SK-N-SH treated with all-trans-retinoic acid at 6 μM for 48 hours (cell line): ENCODE measurements at regions not wholly inside any gene's neighbourhood (a gene's known extent, or its start where the extent isn't known, plus 50 kb on each side); places are given as distances from the start of the nearest gene placed in this dataset.

ENCODE experiments used
- ATAC-seq: fragments of 200-7000 bp; cut with Tn5 transposase; 3 replicates; pipeline ENCODE4 v1.9.1; 2020; ENCODE audit warnings: mild to moderate bottlenecking, moderate library complexity
- ARNTL ChIP-seq: fragments of 450-650 bp; formaldehyde crosslinking; IDR thresholded peaks from 2 replicates; pipeline ENCODE4 v1.5.0; 2020; ENCODE audit warnings: low read depth, mild to moderate bottlenecking, moderate library complexity, borderline replicate concordance
- BACH2 ChIP-seq: fragments of 250-450 bp; sonication (Bioruptor Pico); IDR thresholded peaks from 2 replicates; pipeline ENCODE4 v1.9.0; 2021; ENCODE audit warnings: mild to moderate bottlenecking, borderline replicate concordance
- CSDC2 ChIP-seq: fragments of 250-450 bp; sonication (Bioruptor Pico); IDR thresholded peaks from 2 replicates; pipeline ENCODE4 v1.5.0; 2020; ENCODE audit warnings: mild to moderate bottlenecking, moderate library complexity
- GLIS3 ChIP-seq: fragments of 250-450 bp; sonication (Bioruptor Pico); IDR thresholded peaks from 2 replicates; pipeline ENCODE4 v1.5.0; 2020; ENCODE audit warnings: mild to moderate bottlenecking, moderate library complexity
- ISL1 ChIP-seq: fragments of 250-450 bp; sonication (Bioruptor Pico); IDR thresholded peaks from 2 replicates; pipeline ENCODE4 v2.1.2; 2022; ENCODE audit warnings: mild to moderate bottlenecking, moderate library complexity
- OSR1 ChIP-seq: fragments of 250-450 bp; sonication (Bioruptor Pico); IDR thresholded peaks from 2 replicates; pipeline ENCODE4 v1.8.0; 2022; ENCODE audit warnings: moderate library complexity, mild to moderate bottlenecking, inconsistent platforms
- PPARA ChIP-seq: fragments of 250-450 bp; sonication (Bioruptor Pico); IDR thresholded peaks from 2 replicates; pipeline ENCODE4 v1.5.0; 2020; ENCODE audit warnings: mild to moderate bottlenecking, borderline replicate concordance
- RARB ChIP-seq: fragments of 250-450 bp; sonication (Bioruptor Pico); IDR thresholded peaks from 2 replicates; pipeline ENCODE4 v1.8.0; 2021; ENCODE audit warnings: mild to moderate bottlenecking, moderate library complexity
- SNAI2 ChIP-seq: fragments of 250-450 bp; sonication (Bioruptor Pico); IDR thresholded peaks from 2 replicates; pipeline ENCODE4 v1.5.0; 2020; ENCODE audit warnings: mild to moderate bottlenecking, moderate library complexity
- TCF4 ChIP-seq: fragments of 250-450 bp; sonication (Bioruptor Pico); IDR thresholded peaks from 2 replicates; pipeline ENCODE4 v1.8.0; 2021; ENCODE audit warnings: mild to moderate bottlenecking, moderate library complexity, borderline replicate concordance
- TOX ChIP-seq: fragments of 250-450 bp; sonication (Bioruptor Pico); IDR thresholded peaks from 2 replicates; pipeline ENCODE4 v1.8.0; 2021; ENCODE audit warnings: mild to moderate bottlenecking, moderate library complexity, borderline replicate concordance
- ZC3H10 ChIP-seq: fragments of 250-450 bp; sonication (Bioruptor Pico); IDR thresholded peaks from 2 replicates; pipeline ENCODE4 v1.5.1; 2021; ENCODE audit warnings: mild to moderate bottlenecking, moderate library complexity
- ZFP3 ChIP-seq: fragments of 250-450 bp; sonication (Bioruptor Pico); IDR thresholded peaks from 2 replicates; pipeline ENCODE4 v1.5.0; 2020; ENCODE audit warnings: mild to moderate bottlenecking, moderate library complexity
- ZFP30 ChIP-seq: fragments of 450-650 bp; formaldehyde crosslinking; IDR thresholded peaks from 2 replicates; pipeline ENCODE4 v1.5.0; 2022; ENCODE audit warnings: mild to moderate bottlenecking, moderate library complexity
- ZNF565 ChIP-seq: fragments of 450-650 bp; formaldehyde crosslinking; conservative IDR thresholded peaks from 2 replicates; pipeline ENCODE4 v1.5.0; 2020; ENCODE audit warnings: low read depth, mild to moderate bottlenecking, moderate library complexity
- ZNF70 ChIP-seq: fragments of 450-650 bp; formaldehyde crosslinking; IDR thresholded peaks from 2 replicates; pipeline ENCODE4 v1.5.0; 2020; ENCODE audit warnings: mild to moderate bottlenecking, moderate library complexity
- ZNF8 ChIP-seq: fragments of 450-650 bp; formaldehyde crosslinking; IDR thresholded peaks from 2 replicates; pipeline ENCODE4 v1.5.0; 2020; ENCODE audit warnings: mild to moderate bottlenecking, moderate library complexity
- TF ChIP-seq, protein P1 (sequence below): fragments of 250-450 bp; sonication (Bioruptor Pico); IDR thresholded peaks from 2 replicates; pipeline ENCODE4 v1.8.0; 2020; ENCODE audit warnings: mild to moderate bottlenecking, moderate library complexity, borderline replicate concordance
- TF ChIP-seq, protein P2 (sequence below): fragments of 250-450 bp; sonication (Bioruptor Pico); IDR thresholded peaks from 2 replicates; pipeline ENCODE4 v1.8.0; 2021; ENCODE audit warnings: low read depth, mild to moderate bottlenecking, moderate library complexity, borderline replicate concordance
- TF ChIP-seq, protein P3 (sequence below): fragments of 250-450 bp; sonication (Bioruptor Pico); IDR thresholded peaks from 2 replicates; pipeline ENCODE4 v1.5.0; 2020; ENCODE audit warnings: mild to moderate bottlenecking, moderate library complexity
- TF ChIP-seq, protein P4 (sequence below): fragments of 250-450 bp; sonication (Bioruptor Pico); IDR thresholded peaks from 2 replicates; pipeline ENCODE4 v1.5.1; 2021; ENCODE audit warnings: mild to moderate bottlenecking, moderate library complexity
- TF ChIP-seq, protein P5 (sequence below): fragments of 250-450 bp; sonication (Bioruptor Pico); IDR thresholded peaks from 2 replicates; pipeline ENCODE4 v1.5.1; 2020; ENCODE audit warnings: low read depth, mild to moderate bottlenecking, moderate library complexity

DNA sequence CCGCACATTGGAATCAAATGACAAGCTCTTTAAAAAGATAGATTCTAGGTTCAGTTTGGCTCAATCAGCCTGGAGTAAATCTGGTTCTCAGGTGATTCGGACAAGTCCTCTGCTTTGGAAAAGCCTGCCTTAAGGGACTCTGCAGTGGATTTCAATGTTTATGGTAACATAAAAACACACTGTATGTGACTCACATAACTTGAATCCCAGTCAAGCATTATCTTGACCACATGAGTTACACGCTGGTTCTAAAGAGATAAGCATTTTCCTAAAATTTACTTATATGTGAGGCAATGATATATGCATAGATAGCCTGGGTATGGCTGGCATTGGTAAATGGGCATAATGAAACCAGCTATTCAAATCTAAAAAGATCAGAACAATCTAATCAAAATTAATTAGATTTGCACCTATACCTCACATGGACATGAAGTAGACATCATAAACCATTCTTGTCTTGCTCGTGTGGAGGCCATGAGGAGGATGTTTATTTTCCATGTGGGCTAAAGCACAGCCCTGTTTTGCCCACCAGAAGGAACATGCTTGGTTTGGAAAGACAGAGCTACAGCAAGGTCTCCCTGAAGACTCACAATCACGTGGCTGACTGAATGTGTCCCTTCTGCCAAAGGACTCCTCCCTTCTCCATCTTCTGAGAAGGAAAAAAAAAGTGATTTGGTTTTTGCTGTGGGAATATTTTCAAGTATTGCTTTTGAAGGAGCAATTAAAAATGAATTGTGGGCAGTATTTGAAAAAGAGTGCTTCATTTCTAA lies 351.7 kb downstream of the DIRAS2 start:
- no peak for ATAC-seq
- TF ChIP-seq ZC3H10 (CRISPR knock-in tag), result no peak
- no peak for TF ChIP-seq ZFP3 (CRISPR knock-in tag)
- no peak for TF ChIP-seq ARNTL (CRISPR knock-in tag)
- TF ChIP-seq, protein P1, sequence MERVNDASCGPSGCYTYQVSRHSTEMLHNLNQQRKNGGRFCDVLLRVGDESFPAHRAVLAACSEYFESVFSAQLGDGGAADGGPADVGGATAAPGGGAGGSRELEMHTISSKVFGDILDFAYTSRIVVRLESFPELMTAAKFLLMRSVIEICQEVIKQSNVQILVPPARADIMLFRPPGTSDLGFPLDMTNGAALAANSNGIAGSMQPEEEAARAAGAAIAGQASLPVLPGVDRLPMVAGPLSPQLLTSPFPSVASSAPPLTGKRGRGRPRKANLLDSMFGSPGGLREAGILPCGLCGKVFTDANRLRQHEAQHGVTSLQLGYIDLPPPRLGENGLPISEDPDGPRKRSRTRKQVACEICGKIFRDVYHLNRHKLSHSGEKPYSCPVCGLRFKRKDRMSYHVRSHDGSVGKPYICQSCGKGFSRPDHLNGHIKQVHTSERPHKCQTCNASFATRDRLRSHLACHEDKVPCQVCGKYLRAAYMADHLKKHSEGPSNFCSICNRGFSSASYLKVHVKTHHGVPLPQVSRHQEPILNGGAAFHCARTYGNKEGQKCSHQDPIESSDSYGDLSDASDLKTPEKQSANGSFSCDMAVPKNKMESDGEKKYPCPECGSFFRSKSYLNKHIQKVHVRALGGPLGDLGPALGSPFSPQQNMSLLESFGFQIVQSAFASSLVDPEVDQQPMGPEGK (CRISPR knock-in tag), result no peak
- TF ChIP-seq ZNF70, result no peak
- no peak for TF ChIP-seq PPARA
- no peak for TF ChIP-seq BACH2 (CRISPR knock-in tag)
- TF ChIP-seq SNAI2 (CRISPR knock-in tag), result no peak
- TF ChIP-seq OSR1, result no peak
- no peak for TF ChIP-seq ZNF565
- no peak for TF ChIP-seq ZFP30 (CRISPR knock-in tag)
- TF ChIP-seq, protein P2, sequence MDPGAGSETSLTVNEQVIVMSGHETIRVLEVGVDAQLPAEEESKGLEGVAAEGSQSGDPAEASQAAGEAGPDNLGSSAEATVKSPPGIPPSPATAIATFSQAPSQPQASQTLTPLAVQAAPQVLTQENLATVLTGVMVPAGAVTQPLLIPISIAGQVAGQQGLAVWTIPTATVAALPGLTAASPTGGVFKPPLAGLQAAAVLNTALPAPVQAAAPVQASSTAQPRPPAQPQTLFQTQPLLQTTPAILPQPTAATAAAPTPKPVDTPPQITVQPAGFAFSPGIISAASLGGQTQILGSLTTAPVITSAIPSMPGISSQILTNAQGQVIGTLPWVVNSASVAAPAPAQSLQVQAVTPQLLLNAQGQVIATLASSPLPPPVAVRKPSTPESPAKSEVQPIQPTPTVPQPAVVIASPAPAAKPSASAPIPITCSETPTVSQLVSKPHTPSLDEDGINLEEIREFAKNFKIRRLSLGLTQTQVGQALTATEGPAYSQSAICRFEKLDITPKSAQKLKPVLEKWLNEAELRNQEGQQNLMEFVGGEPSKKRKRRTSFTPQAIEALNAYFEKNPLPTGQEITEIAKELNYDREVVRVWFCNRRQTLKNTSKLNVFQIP (CRISPR knock-in tag), result no peak
- TF ChIP-seq CSDC2 (CRISPR knock-in tag), result no peak
- TF ChIP-seq ZNF8 (CRISPR knock-in tag), result no peak
- TF ChIP-seq RARB, result no peak
- TF ChIP-seq, protein P3, sequence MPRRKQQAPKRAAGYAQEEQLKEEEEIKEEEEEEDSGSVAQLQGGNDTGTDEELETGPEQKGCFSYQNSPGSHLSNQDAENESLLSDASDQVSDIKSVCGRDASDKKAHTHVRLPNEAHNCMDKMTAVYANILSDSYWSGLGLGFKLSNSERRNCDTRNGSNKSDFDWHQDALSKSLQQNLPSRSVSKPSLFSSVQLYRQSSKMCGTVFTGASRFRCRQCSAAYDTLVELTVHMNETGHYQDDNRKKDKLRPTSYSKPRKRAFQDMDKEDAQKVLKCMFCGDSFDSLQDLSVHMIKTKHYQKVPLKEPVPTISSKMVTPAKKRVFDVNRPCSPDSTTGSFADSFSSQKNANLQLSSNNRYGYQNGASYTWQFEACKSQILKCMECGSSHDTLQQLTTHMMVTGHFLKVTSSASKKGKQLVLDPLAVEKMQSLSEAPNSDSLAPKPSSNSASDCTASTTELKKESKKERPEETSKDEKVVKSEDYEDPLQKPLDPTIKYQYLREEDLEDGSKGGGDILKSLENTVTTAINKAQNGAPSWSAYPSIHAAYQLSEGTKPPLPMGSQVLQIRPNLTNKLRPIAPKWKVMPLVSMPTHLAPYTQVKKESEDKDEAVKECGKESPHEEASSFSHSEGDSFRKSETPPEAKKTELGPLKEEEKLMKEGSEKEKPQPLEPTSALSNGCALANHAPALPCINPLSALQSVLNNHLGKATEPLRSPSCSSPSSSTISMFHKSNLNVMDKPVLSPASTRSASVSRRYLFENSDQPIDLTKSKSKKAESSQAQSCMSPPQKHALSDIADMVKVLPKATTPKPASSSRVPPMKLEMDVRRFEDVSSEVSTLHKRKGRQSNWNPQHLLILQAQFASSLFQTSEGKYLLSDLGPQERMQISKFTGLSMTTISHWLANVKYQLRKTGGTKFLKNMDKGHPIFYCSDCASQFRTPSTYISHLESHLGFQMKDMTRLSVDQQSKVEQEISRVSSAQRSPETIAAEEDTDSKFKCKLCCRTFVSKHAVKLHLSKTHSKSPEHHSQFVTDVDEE (CRISPR knock-in tag), result no peak
- TF ChIP-seq, protein P4, sequence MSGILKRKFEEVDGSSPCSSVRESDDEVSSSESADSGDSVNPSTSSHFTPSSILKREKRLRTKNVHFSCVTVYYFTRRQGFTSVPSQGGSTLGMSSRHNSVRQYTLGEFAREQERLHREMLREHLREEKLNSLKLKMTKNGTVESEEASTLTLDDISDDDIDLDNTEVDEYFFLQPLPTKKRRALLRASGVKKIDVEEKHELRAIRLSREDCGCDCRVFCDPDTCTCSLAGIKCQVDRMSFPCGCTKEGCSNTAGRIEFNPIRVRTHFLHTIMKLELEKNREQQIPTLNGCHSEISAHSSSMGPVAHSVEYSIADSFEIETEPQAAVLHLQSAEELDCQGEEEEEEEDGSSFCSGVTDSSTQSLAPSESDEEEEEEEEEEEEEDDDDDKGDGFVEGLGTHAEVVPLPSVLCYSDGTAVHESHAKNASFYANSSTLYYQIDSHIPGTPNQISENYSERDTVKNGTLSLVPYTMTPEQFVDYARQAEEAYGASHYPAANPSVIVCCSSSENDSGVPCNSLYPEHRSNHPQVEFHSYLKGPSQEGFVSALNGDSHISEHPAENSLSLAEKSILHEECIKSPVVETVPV (CRISPR knock-in tag), result no peak
- no peak for TF ChIP-seq TCF4 (CRISPR knock-in tag)

DNA sequence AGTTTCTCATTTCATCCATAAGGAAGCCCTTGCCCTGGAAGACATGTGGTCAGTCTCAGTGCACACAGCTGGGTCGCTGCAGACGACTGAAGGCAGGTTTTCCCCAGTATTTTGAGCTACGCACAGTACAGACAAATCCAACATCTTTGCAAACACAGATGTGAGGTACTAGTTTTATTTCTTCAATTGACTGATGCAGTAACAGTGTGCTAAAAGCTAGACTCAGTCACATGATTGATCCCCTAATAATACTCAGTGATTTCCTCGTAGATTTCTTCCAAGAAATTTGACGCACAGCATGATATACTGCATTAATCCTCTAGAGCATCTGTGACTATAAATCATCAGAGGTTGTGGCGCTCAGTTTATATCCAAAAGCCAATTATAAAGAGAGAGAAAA lies 346.1 kb downstream of the DIRAS2 start:
- no peak for ATAC-seq
- TF ChIP-seq RARB (no peak), TCF4 (CRISPR knock-in tag) (no peak), ZC3H10 (CRISPR knock-in tag) (no peak), SNAI2 (CRISPR knock-in tag) (no peak), ZNF70 (no peak), PPARA (no peak), CSDC2 (CRISPR knock-in tag) (no peak), ARNTL (CRISPR knock-in tag) (no peak), ISL1 (CRISPR knock-in tag) (no peak), BACH2 (CRISPR knock-in tag) (no peak), ZFP30 (CRISPR knock-in tag) (no peak), ZNF565 (no peak), GLIS3 (no peak), TOX (no peak), ZFP3 (CRISPR knock-in tag) (no peak)
- TF ChIP-seq, protein P4 (CRISPR knock-in tag), result no peak
- TF ChIP-seq, protein P5, sequence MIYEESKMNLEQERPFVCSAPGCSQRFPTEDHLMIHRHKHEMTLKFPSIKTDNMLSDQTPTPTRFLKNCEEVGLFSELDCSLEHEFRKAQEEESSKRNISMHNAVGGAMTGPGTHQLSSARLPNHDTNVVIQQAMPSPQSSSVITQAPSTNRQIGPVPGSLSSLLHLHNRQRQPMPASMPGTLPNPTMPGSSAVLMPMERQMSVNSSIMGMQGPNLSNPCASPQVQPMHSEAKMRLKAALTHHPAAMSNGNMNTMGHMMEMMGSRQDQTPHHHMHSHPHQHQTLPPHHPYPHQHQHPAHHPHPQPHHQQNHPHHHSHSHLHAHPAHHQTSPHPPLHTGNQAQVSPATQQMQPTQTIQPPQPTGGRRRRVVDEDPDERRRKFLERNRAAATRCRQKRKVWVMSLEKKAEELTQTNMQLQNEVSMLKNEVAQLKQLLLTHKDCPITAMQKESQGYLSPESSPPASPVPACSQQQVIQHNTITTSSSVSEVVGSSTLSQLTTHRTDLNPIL (CRISPR knock-in tag), result no peak
- TF ChIP-seq, protein P3 (CRISPR knock-in tag), result no peak
